H9 (cell line): ENCODE measurements at regions not wholly inside any gene's neighbourhood (a gene's known extent, or its start where the extent isn't known, plus 50 kb on each side); places are given as distances from the start of the nearest gene placed in this dataset.

Source experiments
- DNase-seq: peaks from one replicate; pipeline ENCODE4 v3.0.0-alpha.2; 2017
- H2AFZ ChIP-seq: one replicate; pipeline ENCODE4 v1.6.1; 2013; ENCODE audit warnings: mild to moderate bottlenecking, low read length, control low read depth, moderate library complexity
- H2AK5ac ChIP-seq: 2 replicates; pipeline ENCODE4 v1.6.1; 2013; ENCODE audit warnings: low read length, control low read depth, mixed read lengths; ENCODE audit not compliant: insufficient read length
- H2BK120ac ChIP-seq: one replicate; pipeline ENCODE4 v1.6.1; 2013; ENCODE audit warnings: low read depth, mild to moderate bottlenecking, low read length, control low read depth, inconsistent platforms; ENCODE audit not compliant: poor library complexity, severe bottlenecking
- H2BK12ac ChIP-seq: 2 replicates; pipeline ENCODE4 v1.6.1; 2013; ENCODE audit warnings: low read length, control low read depth, mixed read lengths, low read depth; ENCODE audit not compliant: insufficient read length
- H2BK15ac ChIP-seq: 2 replicates; pipeline ENCODE4 v1.6.1; 2013; ENCODE audit warnings: low read depth, low read length, control low read depth
- H2BK20ac ChIP-seq: one replicate; pipeline ENCODE4 v1.6.1; 2013; ENCODE audit warnings: low read depth, mild to moderate bottlenecking, low read length, control low read depth, inconsistent platforms; ENCODE audit not compliant: poor library complexity, severe bottlenecking
- H2BK5ac ChIP-seq: 2 replicates; pipeline ENCODE4 v1.6.1; 2013; ENCODE audit warnings: low read length, control low read depth, mixed read lengths; ENCODE audit not compliant: insufficient read length
- H3K14ac ChIP-seq: 2 replicates; pipeline ENCODE4 v1.6.1; 2013; ENCODE audit warnings: low read length, control low read depth; ENCODE audit not compliant: insufficient read depth
- H3K18ac ChIP-seq: 2 replicates; pipeline ENCODE4 v1.6.1; 2013; ENCODE audit warnings: low read depth, mild to moderate bottlenecking, mixed read lengths, low read length, control low read depth; ENCODE audit not compliant: insufficient read length
- H3K23ac ChIP-seq: 2 replicates; pipeline ENCODE4 v1.6.1; 2013; ENCODE audit warnings: low read length, control low read depth, mixed read lengths, low read depth; ENCODE audit not compliant: insufficient read length
- H3K23me2 ChIP-seq: 2 replicates; pipeline ENCODE4 v1.6.1; 2013; ENCODE audit warnings: low read depth, mild to moderate bottlenecking, mixed read lengths, low read length, control low read depth; ENCODE audit not compliant: insufficient read length, poor library complexity, severe bottlenecking
- H3K27ac ChIP-seq: 2 replicates; pipeline ENCODE4 v1.5.1; 2013; ENCODE audit warnings: low read length, control low read depth, mixed read lengths, low read depth; ENCODE audit not compliant: insufficient read length
- H3K27me3 ChIP-seq: 2 replicates; pipeline ENCODE4 v1.6.1; 2013; ENCODE audit warnings: low read length, control low read depth, inconsistent platforms; ENCODE audit not compliant: insufficient read depth
- H3K4ac ChIP-seq: 2 replicates; pipeline ENCODE4 v1.6.1; 2013; ENCODE audit warnings: low read depth, mild to moderate bottlenecking, control low read depth, inconsistent platforms, low read length, moderate library complexity
- H3K4me1 ChIP-seq: 2 replicates; pipeline ENCODE4 v1.6.1; 2013; ENCODE audit warnings: low read length, control low read depth, inconsistent platforms; ENCODE audit not compliant: insufficient read depth
- H3K4me2 ChIP-seq: 2 replicates; pipeline ENCODE4 v1.6.1; 2013; ENCODE audit warnings: low read length, control low read depth, mixed read lengths; ENCODE audit not compliant: insufficient read length, insufficient read depth
- H3K56ac ChIP-seq: 2 replicates; pipeline ENCODE4 v1.6.1; 2013; ENCODE audit warnings: low read depth, mild to moderate bottlenecking, mixed read lengths, low read length, control low read depth; ENCODE audit not compliant: insufficient read length
- H3K79me1 ChIP-seq: 2 replicates; pipeline ENCODE4 v1.6.1; 2013; ENCODE audit warnings: low read depth, mild to moderate bottlenecking, moderate library complexity, low read length, control low read depth, inconsistent platforms; ENCODE audit not compliant: insufficient read depth, poor library complexity, severe bottlenecking
- H3K79me2 ChIP-seq: 2 replicates; pipeline ENCODE4 v1.6.1; 2013; ENCODE audit warnings: low read length, control low read depth, inconsistent platforms; ENCODE audit not compliant: insufficient read depth
- H3K9ac ChIP-seq: 2 replicates; pipeline ENCODE4 v1.6.1; 2013; ENCODE audit warnings: low read length, control low read depth, mixed read lengths; ENCODE audit not compliant: insufficient read length; ENCODE audit errors: extremely low read depth
- H3K9me3 ChIP-seq: one replicate; pipeline ENCODE4 v1.6.1; 2013; ENCODE audit warnings: low read depth, low read length, inconsistent platforms; ENCODE audit not compliant: control insufficient read depth
- H3T11ph ChIP-seq: one replicate; pipeline ENCODE4 v1.6.1; 2013; ENCODE audit warnings: mild to moderate bottlenecking, low read length, control low read depth, inconsistent platforms
- H4K20me1 ChIP-seq: one replicate; pipeline ENCODE4 v1.6.1; 2013; ENCODE audit not compliant: control insufficient read depth, insufficient read length, insufficient read depth
- H4K5ac ChIP-seq: 2 replicates; pipeline ENCODE4 v1.6.1; 2013; ENCODE audit warnings: low read depth, mild to moderate bottlenecking, mixed read lengths, low read length, control low read depth; ENCODE audit not compliant: insufficient read length
- H4K8ac ChIP-seq: replicated peaks from 2 replicates; pipeline ENCODE4 v1.6.1; 2013; ENCODE audit warnings: low read length, control low read depth, mixed read lengths, low read depth; ENCODE audit not compliant: insufficient read length
- H4K91ac ChIP-seq: 2 replicates; pipeline ENCODE4 v1.6.1; 2013; ENCODE audit warnings: low read depth, mild to moderate bottlenecking, moderate library complexity, mixed read lengths, low read length, control low read depth; ENCODE audit not compliant: insufficient read length
- H3K27ac Mint-ChIP-seq, 3 experiments: 2 replicates in 2 of 3; 3 replicates in 1 of 3; pipeline ENCODE4 v1.8.0; 2020 to 2021; ENCODE audit warnings: mixed read lengths in 3 of 3, mild to moderate bottlenecking in 1 of 3, moderate library complexity in 1 of 3
- H3K27me3 Mint-ChIP-seq: 2 replicates; pipeline ENCODE4 v1.8.0; 2021; ENCODE audit warnings: low read depth, mild to moderate bottlenecking, moderate library complexity, mixed read lengths
- H3K36me3 Mint-ChIP-seq, 3 experiments: 2 replicates in 2 of 3; 3 replicates in 1 of 3; pipeline ENCODE4 v1.8.0; 2020 to 2021; ENCODE audit warnings: low read depth in 3 of 3, mixed read lengths in 3 of 3; ENCODE audit not compliant: insufficient read depth in 1 of 3
- H3K4me1 Mint-ChIP-seq, 2 experiments: 2 replicates each; pipeline ENCODE4 v1.8.0; 2020; ENCODE audit warnings: mixed read lengths in 2 of 2
- H3K4me3 Mint-ChIP-seq, 2 experiments: 2 replicates in 1 of 2; 3 replicates in 1 of 2; pipeline ENCODE4 v1.8.0; 2020 to 2021; ENCODE audit warnings: mild to moderate bottlenecking in 2 of 2, mixed read lengths in 2 of 2, moderate library complexity in 1 of 2
- H3K9me3 Mint-ChIP-seq, 2 experiments: 2 replicates in 1 of 2; 3 replicates in 1 of 2; pipeline ENCODE4 v1.8.0; 2020; ENCODE audit warnings: mild to moderate bottlenecking in 2 of 2, mixed read lengths in 2 of 2, moderate library complexity in 1 of 2
- WGBS: extraction: QIAGEN DNeasy Blood & Tissue Kit; methylation state at CpG from one replicate; pipeline ENCODE4 v1.1.7; 2013; ENCODE audit warnings: missing lambda C conversion rate, low lambda C conversion rate, mixed read lengths; ENCODE audit not compliant: insufficient read length; ENCODE audit errors: extremely low coverage; 5-methylcytosine and 5-hydroxymethylcytosine counted together
- TF ChIP-seq, protein P1 (sequence below): fragments of 200-600 bp; sonication (generic); conservative IDR thresholded peaks from 3 replicates; pipeline ENCODE4 v1.8.0; 2021; ENCODE audit warnings: antibody characterized with exemption, mild to moderate bottlenecking

DNA sequence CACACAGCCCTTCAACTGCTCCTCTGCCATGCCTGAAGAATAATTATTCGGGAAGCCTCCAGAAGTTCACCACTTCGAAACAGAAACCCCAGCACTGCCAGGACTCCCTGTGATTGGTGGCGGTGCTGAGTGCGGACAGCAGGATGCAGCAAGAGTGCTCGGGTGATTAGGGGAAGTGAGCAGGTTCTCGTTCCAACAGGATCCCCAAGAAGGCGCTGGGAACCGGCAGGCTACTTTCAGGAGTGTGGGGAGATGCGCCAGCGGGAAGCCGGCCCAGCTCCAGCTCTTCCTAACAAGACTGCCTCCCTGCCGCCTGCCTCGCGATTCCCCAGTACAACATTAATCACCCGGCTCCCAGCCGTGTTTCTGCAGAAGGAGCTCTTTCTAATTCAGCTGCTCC lies 630.2 kb downstream of the BRD1 start:
- WGBS, result no CpG with 5 or more reads among the region's 16 CpGs
- peaks cover 34% of the 10 kb centered on the region for H3K27me3 Mint-ChIP-seq
- no peak overlapping the region for H3T11ph ChIP-seq

More for the DNA sequence above, 630.2 kb downstream of the BRD1 start:
- Histone ChIP-seq H3K79me1 (no peaks in the 10 kb centered on the region), H2BK12ac (no peak overlapping the region), H4K91ac (no peak overlapping the region), H3K4me2 (no peak overlapping the region), H3K4me1 (no peaks in the 10 kb centered on the region), H2BK5ac (no peak overlapping the region), H3K14ac (no peak overlapping the region; the same call in 1 of the 2 replicates), H3K79me2 (no peaks in the 10 kb centered on the region), H2BK120ac (no peak overlapping the region), H3K4ac (no peak overlapping the region), H2BK20ac (no peak overlapping the region), H3K18ac (no peak overlapping the region), H2AK5ac (no peak overlapping the region), H3K23me2 (no peaks in the 10 kb centered on the region), H3K23ac (no peak overlapping the region), H3K27ac (no peak overlapping the region), H4K20me1 (no peaks in the 10 kb centered on the region), H2AFZ (no peak overlapping the region), H3K9ac (no peak overlapping the region), H3K27me3 (no peaks in the 10 kb centered on the region), H3K56ac (no peak overlapping the region), H4K8ac (no peak overlapping the region), H3K9me3 (no peaks in the 10 kb centered on the region), H4K5ac (no peak overlapping the region), H2BK15ac (no peak overlapping the region)
- H3K4me3 Mint-ChIP-seq, result 0 out of 5 replicates have a peak overlapping the region, but pooled peaks of 1 of the 2 experiments have one; percentile 45
- H3K4me1 Mint-ChIP-seq, result peaks cover 11 to 18% of the 10 kb centered on the region in 2 experiments
- H3K36me3 Mint-ChIP-seq, result no peaks in the 10 kb centered on the region
- H3K9me3 Mint-ChIP-seq, result no peaks in the 10 kb centered on the region
- H3K27ac Mint-ChIP-seq, result no peak overlapping the region
- TF ChIP-seq, protein P1, sequence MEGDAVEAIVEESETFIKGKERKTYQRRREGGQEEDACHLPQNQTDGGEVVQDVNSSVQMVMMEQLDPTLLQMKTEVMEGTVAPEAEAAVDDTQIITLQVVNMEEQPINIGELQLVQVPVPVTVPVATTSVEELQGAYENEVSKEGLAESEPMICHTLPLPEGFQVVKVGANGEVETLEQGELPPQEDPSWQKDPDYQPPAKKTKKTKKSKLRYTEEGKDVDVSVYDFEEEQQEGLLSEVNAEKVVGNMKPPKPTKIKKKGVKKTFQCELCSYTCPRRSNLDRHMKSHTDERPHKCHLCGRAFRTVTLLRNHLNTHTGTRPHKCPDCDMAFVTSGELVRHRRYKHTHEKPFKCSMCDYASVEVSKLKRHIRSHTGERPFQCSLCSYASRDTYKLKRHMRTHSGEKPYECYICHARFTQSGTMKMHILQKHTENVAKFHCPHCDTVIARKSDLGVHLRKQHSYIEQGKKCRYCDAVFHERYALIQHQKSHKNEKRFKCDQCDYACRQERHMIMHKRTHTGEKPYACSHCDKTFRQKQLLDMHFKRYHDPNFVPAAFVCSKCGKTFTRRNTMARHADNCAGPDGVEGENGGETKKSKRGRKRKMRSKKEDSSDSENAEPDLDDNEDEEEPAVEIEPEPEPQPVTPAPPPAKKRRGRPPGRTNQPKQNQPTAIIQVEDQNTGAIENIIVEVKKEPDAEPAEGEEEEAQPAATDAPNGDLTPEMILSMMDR, result no peak
- DNase-seq, result peak; percentile 50
